B cell (primary cell): ENCODE measurements at regions not wholly inside any gene's neighbourhood (a gene's known extent, or its start where the extent isn't known, plus 50 kb on each side); places are given as distances from the start of the nearest gene placed in this dataset.

Experiments
- ATAC-seq: fragments of 200-7000 bp; cut with Tn5 transposase; one replicate; pipeline ENCODE4 v1.10.0; 2021; ENCODE audit warnings: low read depth, mild to moderate bottlenecking, moderate number of reproducible peaks, moderate library complexity
- CTCF ChIA-PET: fragments of 350-600 bp; sonication (Branson Sonifier 250); formaldehyde crosslinking; loops from one replicate; lab custom pipeline; 2021; ENCODE audit warnings: antibody characterized with exemption, inconsistent platforms; lab: Charles Lee
- POLR2A ChIA-PET: fragments of 350-600 bp; sonication (Branson Sonifier 250); formaldehyde crosslinking; loops from one replicate; lab custom pipeline; 2021; ENCODE audit warnings: antibody characterized with exemption; lab: Charles Lee
- DNase-seq: peaks from one replicate; pipeline ENCODE4 v3.0.0; 2013
- H2AFZ ChIP-seq: 2 replicates; pipeline ENCODE4 v1.6.1; 2012; ENCODE audit warnings: mild to moderate bottlenecking, low read depth, low read length; ENCODE audit not compliant: insufficient read depth, poor library complexity, severe bottlenecking
- H3K27ac ChIP-seq, 2 donors: 1 replicate in 1 of 2; 2 replicates in 1 of 2; pipeline ENCODE4 v1.5.1; 2012 to 2013; ENCODE audit warnings: low read length in 2 of 2, mild to moderate bottlenecking in 2 of 2, moderate library complexity in 1 of 2
- H3K27me3 ChIP-seq, 4 experiments: fragments of 200-600 bp in 1 of 4; sonication (generic) in 1 of 4; replicated peaks in 1 of 4; 1 replicate in 2 of 4; 2 replicates in 2 of 4; pipeline versions ENCODE4 v1.6.1 to v1.7.0; 2013 to 2016; ENCODE audit warnings: low read length in 3 of 4, mild to moderate bottlenecking in 2 of 4, mixed read lengths in 1 of 4, moderate library complexity in 1 of 4; ENCODE audit not compliant: insufficient read depth in 4 of 4, control insufficient read depth in 3 of 4; ENCODE audit errors: control extremely low read depth in 1 of 4
- H3K36me3 ChIP-seq, 2 experiments: replicated peaks in 1 of 2; 1 replicate in 1 of 2; 2 replicates in 1 of 2; pipeline versions ENCODE4 v1.6.1 to v1.7.1; 2013; ENCODE audit warnings: low read length in 1 of 2; ENCODE audit not compliant: insufficient read depth in 2 of 2, control insufficient read depth in 1 of 2; ENCODE audit errors: control extremely low read depth in 1 of 2, extremely low read depth in 1 of 2
- H3K4me1 ChIP-seq, 2 donors: fragments of 200-600 bp in 1 of 2; sonication (generic) in 1 of 2; 1 replicate in 1 of 2; 2 replicates in 1 of 2; pipeline versions ENCODE4 v1.5.1 to v1.6.1; 2013 to 2017; ENCODE audit warnings: low read length in 2 of 2; ENCODE audit not compliant: control insufficient read depth in 2 of 2, insufficient read depth in 2 of 2
- H3K4me2 ChIP-seq: replicated peaks from 2 replicates; pipeline ENCODE3; 2012; ENCODE audit warnings: mild to moderate bottlenecking, low read depth, low read length; ENCODE audit not compliant: poor library complexity, severe bottlenecking
- H3K4me3 ChIP-seq, 5 experiments: fragments of 200-600 bp in 1 of 5; sonication (generic) in 1 of 5; 1 replicate in 3 of 5; 2 replicates in 2 of 5; pipeline versions ENCODE4 v1.5.1 to v1.7.0; 2011 to 2016; ENCODE audit warnings: low read length in 4 of 5, mild to moderate bottlenecking in 4 of 5, low read depth in 2 of 5, control low read depth in 1 of 5, moderate library complexity in 1 of 5; ENCODE audit not compliant: insufficient read depth in 1 of 5; ENCODE audit errors: control extremely low read depth in 1 of 5, extremely low read depth in 1 of 5
- H3K79me2 ChIP-seq: fragments of 200-600 bp; sonication (generic); one replicate; pipeline ENCODE4 v1.6.0; 2016; ENCODE audit warnings: low read length; ENCODE audit not compliant: control insufficient read depth, insufficient read depth
- H3K9ac ChIP-seq: fragments of 200-600 bp; sonication (generic); 2 replicates; pipeline ENCODE4 v1.6.1; 2017; ENCODE audit warnings: mild to moderate bottlenecking, low read length, moderate library complexity
- H3K9me3 ChIP-seq, 3 donors: one replicate each; pipeline versions ENCODE4 v1.6.1 to v1.7.1; 2013; ENCODE audit warnings: low read length in 2 of 3; ENCODE audit not compliant: control insufficient read depth in 2 of 3, insufficient read depth in 1 of 3; ENCODE audit errors: control extremely low read depth in 1 of 3
- H4K20me1 ChIP-seq: 2 replicates; pipeline ENCODE4 v1.6.0; 2012; ENCODE audit warnings: mild to moderate bottlenecking, low read length; ENCODE audit not compliant: insufficient read depth, control insufficient read depth, poor library complexity, severe bottlenecking
- H3K27ac Mint-ChIP-seq: one replicate; pipeline ENCODE4 v1.8.0; 2021; ENCODE audit warnings: mixed read lengths
- H3K27me3 Mint-ChIP-seq: one replicate; pipeline ENCODE4 v1.8.0; 2021; ENCODE audit warnings: mixed read lengths
- H3K4me1 Mint-ChIP-seq: one replicate; pipeline ENCODE4 v1.8.0; 2021; ENCODE audit warnings: mixed read lengths
- H3K4me3 Mint-ChIP-seq: one replicate; pipeline ENCODE4 v1.8.0; 2021; ENCODE audit warnings: mixed read lengths
- H3K9me3 Mint-ChIP-seq: one replicate; pipeline ENCODE4 v1.8.0; 2022; ENCODE audit warnings: mixed read lengths; ENCODE audit not compliant: insufficient read depth
- EZH2 ChIP-seq: IDR thresholded peaks from 2 replicates; pipeline ENCODE4 v1.6.1; 2012; ENCODE audit warnings: borderline replicate concordance, low read depth, mild to moderate bottlenecking, moderate library complexity, low read length; ENCODE audit not compliant: insufficient read depth, poor library complexity, severe bottlenecking
- whole genome bisulfite sequencing: methylation state at CpG from one replicate; pipeline ENCODE4 v1.1.5; 2013; ENCODE audit warnings: missing lambda C conversion rate; ENCODE audit not compliant: insufficient coverage; 5-methylcytosine and 5-hydroxymethylcytosine counted together
- intact Hi-C: fragments of 100-400 bp; cut with micrococcal nuclease; formaldehyde crosslinking; loops from one replicate; pipeline ENCODE4 v1.10.0; 2022
- TF ChIP-seq, protein P1 (sequence below): fragments of 200-600 bp; IDR thresholded peaks from one replicate; pipeline ENCODE4 v1.8.0; 2022; ENCODE audit warnings: antibody characterized with exemption, mild to moderate bottlenecking

DNA sequence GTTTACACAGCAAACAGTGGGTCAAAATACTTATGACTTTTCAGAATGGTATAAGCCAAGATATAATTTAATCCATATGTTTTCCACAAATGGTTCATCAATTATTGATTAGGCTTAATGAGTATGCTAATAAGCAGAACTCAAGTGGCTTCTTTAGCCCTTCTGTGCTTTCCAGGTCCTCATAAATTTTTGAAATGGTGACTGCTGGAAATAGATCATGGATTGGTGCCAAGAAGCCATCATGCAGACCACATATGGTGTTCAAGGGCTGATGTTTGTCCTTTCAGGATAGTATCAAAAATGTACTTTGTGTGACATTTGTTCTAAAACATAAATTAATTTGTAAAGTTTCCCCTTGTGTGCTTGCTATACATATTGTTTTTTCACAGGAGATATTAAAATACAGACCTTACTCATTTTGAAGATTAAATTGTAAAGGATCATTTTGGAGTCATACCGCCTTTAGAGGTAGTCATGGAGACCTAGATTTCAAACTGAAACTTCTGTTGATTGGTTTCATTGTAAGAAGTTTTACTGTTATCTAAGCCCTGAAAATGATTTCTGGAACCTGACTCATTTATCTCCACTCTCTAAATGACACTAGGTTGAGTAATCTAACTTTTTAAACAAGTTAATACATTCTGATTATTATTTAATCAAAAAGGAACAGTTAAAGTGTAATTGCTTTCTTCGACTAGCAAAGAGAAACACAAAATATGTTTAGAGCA lies 507.9 kb downstream of the PLA2G4A start:
- Histone ChIP-seq H3K79me2 (no peaks in the 10 kb centered on the region), H4K20me1 (no peaks in the 10 kb centered on the region), H3K4me1 (no peaks in the 10 kb centered on the region), H2AFZ (no peak overlapping the region), H3K9ac (no peak overlapping the region), H3K4me2 (no peak overlapping the region), H3K27ac (no peak overlapping the region), H3K4me3 (no peak overlapping the region), H3K9me3 (peaks cover 0 to 2% (median 0%) of the 10 kb centered on the region in 3 donors), H3K27me3 (no peaks in the 10 kb centered on the region), H3K36me3 (no peaks in the 10 kb centered on the region)
- TF ChIP-seq EZH2: no peak
- TF ChIP-seq, protein P1, sequence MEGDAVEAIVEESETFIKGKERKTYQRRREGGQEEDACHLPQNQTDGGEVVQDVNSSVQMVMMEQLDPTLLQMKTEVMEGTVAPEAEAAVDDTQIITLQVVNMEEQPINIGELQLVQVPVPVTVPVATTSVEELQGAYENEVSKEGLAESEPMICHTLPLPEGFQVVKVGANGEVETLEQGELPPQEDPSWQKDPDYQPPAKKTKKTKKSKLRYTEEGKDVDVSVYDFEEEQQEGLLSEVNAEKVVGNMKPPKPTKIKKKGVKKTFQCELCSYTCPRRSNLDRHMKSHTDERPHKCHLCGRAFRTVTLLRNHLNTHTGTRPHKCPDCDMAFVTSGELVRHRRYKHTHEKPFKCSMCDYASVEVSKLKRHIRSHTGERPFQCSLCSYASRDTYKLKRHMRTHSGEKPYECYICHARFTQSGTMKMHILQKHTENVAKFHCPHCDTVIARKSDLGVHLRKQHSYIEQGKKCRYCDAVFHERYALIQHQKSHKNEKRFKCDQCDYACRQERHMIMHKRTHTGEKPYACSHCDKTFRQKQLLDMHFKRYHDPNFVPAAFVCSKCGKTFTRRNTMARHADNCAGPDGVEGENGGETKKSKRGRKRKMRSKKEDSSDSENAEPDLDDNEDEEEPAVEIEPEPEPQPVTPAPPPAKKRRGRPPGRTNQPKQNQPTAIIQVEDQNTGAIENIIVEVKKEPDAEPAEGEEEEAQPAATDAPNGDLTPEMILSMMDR: no peak
- DNase-seq (no peak), ATAC-seq (no peak)
- Mint-ChIP-seq H3K27me3 (no peaks in the 10 kb centered on the region), H3K9me3 (no peaks in the 10 kb centered on the region), H3K4me1 (no peaks in the 10 kb centered on the region), H3K4me3 (no peak overlapping the region), H3K27ac (no peak overlapping the region)
- no CpG with 5 or more reads among the region's 2 CpGs for WGBS
- ChIA-PET CTCF (no interaction called here), POLR2A (no interaction called here)
- intact Hi-C loops: no loop called here

DNA sequence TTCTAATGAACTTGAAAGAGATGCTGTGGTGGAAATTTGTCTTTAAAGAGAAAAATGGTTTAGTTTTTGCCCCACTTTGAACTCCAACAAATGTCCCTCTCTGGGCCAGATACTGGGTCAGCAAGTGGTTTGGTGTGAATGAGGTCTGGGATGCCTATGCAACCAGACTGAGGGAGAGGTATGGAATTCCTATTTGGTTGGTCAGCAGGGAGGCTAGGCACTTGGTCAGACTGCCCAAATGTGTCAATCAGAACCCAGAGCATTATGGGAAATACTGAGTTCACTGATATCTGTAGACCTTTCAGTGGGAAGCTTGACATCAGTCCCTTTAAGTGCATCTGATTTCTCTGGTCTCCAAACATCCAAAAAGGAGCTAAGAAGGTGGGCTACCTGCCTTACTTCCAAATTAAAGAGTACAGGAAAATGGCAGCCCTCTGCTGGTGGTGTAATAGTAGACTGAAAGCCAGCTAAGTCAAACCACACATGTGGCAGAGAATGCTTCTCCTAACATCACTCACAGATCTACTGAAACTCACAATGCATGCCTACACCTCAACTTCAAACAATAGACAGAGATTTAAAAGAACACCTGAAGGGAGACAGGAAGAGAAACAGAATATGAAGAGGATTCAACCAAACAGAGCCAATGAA lies 510.1 kb downstream of the PLA2G4A start:
- H3K4me2 ChIP-seq: no peak overlapping the region
- no peaks in the 10 kb centered on the region for H3K79me2 ChIP-seq
- Mint-ChIP-seq H3K9me3 (no peaks in the 10 kb centered on the region), H3K27ac (no peak overlapping the region), H3K4me1 (no peaks in the 10 kb centered on the region), H3K4me3 (no peak overlapping the region), H3K27me3 (no peaks in the 10 kb centered on the region)
- TF ChIP-seq, protein P1: no peak
- TF ChIP-seq EZH2: no peak
- POLR2A ChIA-PET: no interaction called here
- no peaks in the 10 kb centered on the region for H3K36me3 ChIP-seq
- H3K4me1 ChIP-seq: no peaks in the 10 kb centered on the region
- H3K9ac ChIP-seq: no peak overlapping the region
- CTCF ChIA-PET: no interaction called here
- H4K20me1 ChIP-seq: no peaks in the 10 kb centered on the region
- no peak for DNase-seq
- intact Hi-C loops: no loop called here
- no peak overlapping the region for H3K27ac ChIP-seq
- H3K4me3 ChIP-seq: no peak overlapping the region
- no peak for ATAC-seq
- H3K9me3 ChIP-seq: peaks cover 0 to 2% (median 0%) of the 10 kb centered on the region in 3 donors
- H2AFZ ChIP-seq: no peak overlapping the region
- H3K27me3 ChIP-seq: no peaks in the 10 kb centered on the region
